KG1 (cell line): ENCODE measurements at regions not wholly inside any gene's neighbourhood (a gene's known extent, or its start where the extent isn't known, plus 50 kb on each side); places are given as distances from the start of the nearest gene placed in this dataset.

Experiments
- DNase-seq: peaks from one replicate; lab custom pipeline; 2025; lab: John Stamatoyannopoulos, UW

- no peak for DNase-seq
Measured at GRCh38 chr20:50343125-50343489, 152.5 kb downstream of the CEBPB start.

GRCh38 chr20:50343490-50344179, 153.0 kb downstream of the CEBPB start:
- DNase-seq, result no peak

GRCh38 chr20:50344232-50345071, 153.8 kb downstream of the CEBPB start:
- DNase-seq, result no peak

GRCh38 chr20:50345712-50346373, 155.2 kb downstream of the CEBPB start:
- DNase-seq, result no peak

- DNase-seq, result no peak
Measured at GRCh38 chr20:50346374-50347283, 156.0 kb downstream of the CEBPB start.

GRCh38 chr20:50347284-50348063, 156.8 kb downstream of the CEBPB start:
- no peak for DNase-seq

- no peak for DNase-seq
Measured at GRCh38 chr20:50348096-50348495, 157.5 kb downstream of the CEBPB start.

- no peak for DNase-seq
Measured at GRCh38 chr20:50350510-50351249, 159.5 kb upstream of the PTPN1 start.

GRCh38 chr20:50351541-50351940, 158.6 kb upstream of the PTPN1 start:
- DNase-seq, result no peak

GRCh38 chr20:50353289-50353961, 156.8 kb upstream of the PTPN1 start:
- DNase-seq, result peak; percentile 44

- DNase-seq, result no peak
Measured at GRCh38 chr20:50354721-50355589, 155.2 kb upstream of the PTPN1 start.

GRCh38 chr20:50355590-50356524, 154.3 kb upstream of the PTPN1 start:
- no peak for DNase-seq

- DNase-seq, result no peak
Measured at GRCh38 chr20:50356525-50356885, 153.7 kb upstream of the PTPN1 start.

GRCh38 chr20:50356962-50357782, 153.0 kb upstream of the PTPN1 start:
- no peak for DNase-seq

- DNase-seq, result no peak
Measured at GRCh38 chr20:50357783-50358161, 152.4 kb upstream of the PTPN1 start.

- no peak for DNase-seq
Measured at GRCh38 chr20:50358166-50358565, 152.0 kb upstream of the PTPN1 start.

GRCh38 chr20:50358971-50359370, 151.2 kb upstream of the PTPN1 start:
- no peak for DNase-seq
